GM18868 (cell line): ENCODE measurements at regions not wholly inside any gene's neighbourhood (a gene's known extent, or its start where the extent isn't known, plus 50 kb on each side); places are given as distances from the start of the nearest gene placed in this dataset.

Experiments
- ATAC-seq: cut with Tn5 transposase; IDR thresholded peaks from one replicate; pipeline ENCODE4 v1.9.1; 2021; ENCODE audit warnings: mild to moderate bottlenecking, moderate library complexity; ENCODE audit not compliant: unreplicated experiment

GRCh38 chr15:95655089-95655607 is 675.4 kb upstream of the NR2F2 start:
- ATAC-seq: no peak

GRCh38 chr15:95656595-95656994 is 673.9 kb upstream of the NR2F2 start:
- no peak for ATAC-seq

- no peak for ATAC-seq
These were observed 671.7 kb upstream of the NR2F2 start for GRCh38 chr15:95658799-95659198.

GRCh38 chr15:95659656-95660055 is 670.8 kb upstream of the NR2F2 start:
- no peak for ATAC-seq

- ATAC-seq: no peak
These were observed 667.9 kb upstream of the NR2F2 start for GRCh38 chr15:95662638-95663037.

GRCh38 chr15:95663156-95664100 is 667.1 kb upstream of the NR2F2 start:
- ATAC-seq: no peak

GRCh38 chr15:95664450-95664849 is 666.0 kb upstream of the NR2F2 start:
- ATAC-seq: no peak

- ATAC-seq: peak; percentile 76
These were observed 661.2 kb upstream of the NR2F2 start for GRCh38 chr15:95669146-95669922.

GRCh38 chr15:95674031-95674430 is 656.5 kb upstream of the NR2F2 start:
- ATAC-seq: no peak

- no peak for ATAC-seq
These were observed 654.0 kb upstream of the NR2F2 start for GRCh38 chr15:95676500-95676899.

- ATAC-seq: no peak
These were observed 650.5 kb upstream of the NR2F2 start for GRCh38 chr15:95679847-95680582.

GRCh38 chr15:95680728-95681127 is 649.8 kb upstream of the NR2F2 start:
- ATAC-seq: no peak

- no peak for ATAC-seq
These were observed 648.5 kb upstream of the NR2F2 start for GRCh38 chr15:95681836-95682544.

GRCh38 chr15:95684126-95684525 is 646.4 kb upstream of the NR2F2 start:
- no peak for ATAC-seq

GRCh38 chr15:95684693-95685115 is 645.8 kb upstream of the NR2F2 start:
- no peak for ATAC-seq

GRCh38 chr15:95687061-95687460 is 643.4 kb upstream of the NR2F2 start:
- no peak for ATAC-seq

GRCh38 chr15:95687686-95688085 is 642.8 kb upstream of the NR2F2 start:
- ATAC-seq: no peak

GRCh38 chr15:95690631-95691340 is 639.7 kb upstream of the NR2F2 start:
- peak; percentile 97 for ATAC-seq

GRCh38 chr15:95693917-95694316 is 636.6 kb upstream of the NR2F2 start:
- ATAC-seq: no peak

- no peak for ATAC-seq
These were observed 632.3 kb upstream of the NR2F2 start for GRCh38 chr15:95698230-95698629.
